ENCODE measurements at regions not wholly inside any gene's neighbourhood (a gene's known extent, or its start where the extent isn't known, plus 50 kb on each side); places are given as distances from the start of the nearest gene placed in this dataset.

GRCh38 chr2:61750624-61751023, 103.2 kb downstream of the FAM161A start:
- no TSS peak for BruUV-seq (replicated peaks)
- no peak overlapping the region for H3K27ac Mint-ChIP-seq (ENCODE audit: low read depth, unreplicated experiment)
- TF ChIP-seq CTCF (IDR thresholded peaks at IDR 0.05; ENCODE audit: unreplicated experiment): no peak
- H3K9me3 Mint-ChIP-seq (ENCODE audit: unreplicated experiment): peaks cover 9% of the 10 kb centered on the region
- POLR2A ChIA-PET: interaction anchor here (0.8 to 1.1 kb wide), 2 partner anchors 10 to 13 kb away, joined by 3 read pairs; no protein-coding TSS in a partner anchor
- DNase-seq (ENCODE audit: unreplicated experiment): no peak
- CTCF ChIA-PET: no interaction called here
- H3K4me1 Mint-ChIP-seq (ENCODE audit: insufficient read depth, unreplicated experiment): peaks cover 9% of the 10 kb centered on the region
- intact Hi-C loops (cut with micrococcal nuclease): no loop called here
- no peaks in the 10 kb centered on the region for H3K36me3 Mint-ChIP-seq (ENCODE audit: insufficient read depth, unreplicated experiment)
- no peak overlapping the region for H3K4me3 Mint-ChIP-seq (ENCODE audit: unreplicated experiment)
- H3K27me3 Mint-ChIP-seq (ENCODE audit: insufficient read depth, unreplicated experiment): no peaks in the 10 kb centered on the region

GRCh38 chr2:61742955-61743354, 110.9 kb downstream of the FAM161A start:
- no peaks in the 10 kb centered on the region for H3K27me3 Mint-ChIP-seq (ENCODE audit: insufficient read depth, unreplicated experiment)
- no peaks in the 10 kb centered on the region for H3K36me3 Mint-ChIP-seq (ENCODE audit: insufficient read depth, unreplicated experiment)
- TF ChIP-seq CTCF (IDR thresholded peaks at IDR 0.05; ENCODE audit: unreplicated experiment): no peak
- POLR2A ChIA-PET: no interaction called here
- CTCF ChIA-PET: no interaction called here
- intact Hi-C loops (cut with micrococcal nuclease): no loop called here
- DNase-seq (ENCODE audit: unreplicated experiment): no peak
- H3K9me3 Mint-ChIP-seq (ENCODE audit: unreplicated experiment): no peaks in the 10 kb centered on the region
- no TSS peak for BruUV-seq (replicated peaks)
- H3K4me3 Mint-ChIP-seq (ENCODE audit: unreplicated experiment): no peak overlapping the region
- no peaks in the 10 kb centered on the region for H3K4me1 Mint-ChIP-seq (ENCODE audit: insufficient read depth, unreplicated experiment)
- H3K27ac Mint-ChIP-seq (ENCODE audit: low read depth, unreplicated experiment): no peak overlapping the region

- intact Hi-C loops (cut with micrococcal nuclease): no loop called here
- ChIA-PET POLR2A (no interaction called here), CTCF (interaction anchor here (0.6 kb wide), 1 partner anchor 375 kb away, joined by 3 read pairs; no protein-coding TSS in a partner anchor)
- no peak overlapping the region for H3K27ac Mint-ChIP-seq (ENCODE audit: low read depth, unreplicated experiment)
- no peaks in the 10 kb centered on the region for H3K4me1 Mint-ChIP-seq (ENCODE audit: insufficient read depth, unreplicated experiment)
- H3K36me3 Mint-ChIP-seq (ENCODE audit: insufficient read depth, unreplicated experiment): no peaks in the 10 kb centered on the region
- H3K27me3 Mint-ChIP-seq (ENCODE audit: insufficient read depth, unreplicated experiment): no peaks in the 10 kb centered on the region
- no peaks in the 10 kb centered on the region for H3K9me3 Mint-ChIP-seq (ENCODE audit: unreplicated experiment)
- DNase-seq (ENCODE audit: unreplicated experiment): no peak
- no peak overlapping the region for H3K4me3 Mint-ChIP-seq (ENCODE audit: unreplicated experiment)
- no peak for TF ChIP-seq CTCF (IDR thresholded peaks at IDR 0.05; ENCODE audit: unreplicated experiment)
- no TSS peak for BruUV-seq (replicated peaks)
Measured at GRCh38 chr2:61737841-61738240, 116.0 kb downstream of the FAM161A start.

- intact Hi-C loops (cut with micrococcal nuclease): no loop called here
- CTCF ChIA-PET: no interaction called here
- DNase-seq (ENCODE audit: unreplicated experiment): no peak
- Mint-ChIP-seq H3K4me1 (ENCODE audit: insufficient read depth, unreplicated experiment) (no peaks in the 10 kb centered on the region), H3K27me3 (ENCODE audit: insufficient read depth, unreplicated experiment) (no peaks in the 10 kb centered on the region), H3K36me3 (ENCODE audit: insufficient read depth, unreplicated experiment) (no peaks in the 10 kb centered on the region), H3K4me3 (ENCODE audit: unreplicated experiment) (no peak overlapping the region), H3K9me3 (ENCODE audit: unreplicated experiment) (no peaks in the 10 kb centered on the region), H3K27ac (ENCODE audit: low read depth, unreplicated experiment) (no peak overlapping the region)
- BruUV-seq (replicated peaks): no TSS peak
- TF ChIP-seq CTCF (IDR thresholded peaks at IDR 0.05; ENCODE audit: unreplicated experiment): no peak
- POLR2A ChIA-PET: interaction anchor here (0.6 kb wide), 1 partner anchor 11 kb away, joined by 3 read pairs; no protein-coding TSS in a partner anchor
Measured at GRCh38 chr2:61736953-61737352, 116.9 kb downstream of the FAM161A start.

Measured in MCF 10A (cell line).